Keratinocyte (primary cell): ENCODE measurements at regions not wholly inside any gene's neighbourhood (a gene's known extent, or its start where the extent isn't known, plus 50 kb on each side); places are given as distances from the start of the nearest gene placed in this dataset.

ENCODE experiments used
- DNase-seq: peaks from one replicate; pipeline ENCODE4 v3.0.0-alpha.2; 2011; ENCODE audit warnings: low read depth, missing footprints, low spot score
- FAIRE-seq: peaks from 2 replicates; lab custom pipeline; 2011; peaks lifted over from hg19 to GRCh38; lab: Jason Lieb, UNC
- H2AFZ ChIP-seq: 2 replicates; pipeline ENCODE4 v1.6.0; 2012; ENCODE audit warnings: low read length, control low read depth, inconsistent platforms; ENCODE audit not compliant: control insufficient read depth
- H3K27ac ChIP-seq: 2 replicates; pipeline ENCODE4 v1.5.1; 2011; ENCODE audit warnings: low read length; ENCODE audit not compliant: control insufficient read depth, insufficient read depth
- H3K27me3 ChIP-seq: 3 replicates; pipeline ENCODE4 v1.6.0; 2011; ENCODE audit warnings: low read length; ENCODE audit not compliant: control insufficient read depth, insufficient read depth; ENCODE audit errors: extremely low read depth
- H3K36me3 ChIP-seq, 2 experiments: 2 replicates in 1 of 2; 3 replicates in 1 of 2; pipeline ENCODE4 v1.5.1; 2011; ENCODE audit warnings: low read length in 2 of 2, mild to moderate bottlenecking in 1 of 2; ENCODE audit not compliant: control insufficient read depth in 2 of 2, insufficient read depth in 2 of 2; ENCODE audit errors: extremely low read depth in 1 of 2
- H3K4me1 ChIP-seq: 3 replicates; pipeline ENCODE4 v1.5.1; 2011; ENCODE audit warnings: low read length; ENCODE audit not compliant: control insufficient read depth, insufficient read depth; ENCODE audit errors: extremely low read depth
- H3K4me2 ChIP-seq: 3 replicates; pipeline ENCODE4 v1.6.0; 2011; ENCODE audit warnings: low read depth, low read length; ENCODE audit not compliant: control insufficient read depth, insufficient read depth; ENCODE audit errors: extremely low read depth
- H3K4me3 ChIP-seq, 3 experiments: fragments of 200-600 bp in 1 of 3; sonication (generic) in 1 of 3; 2 replicates in 2 of 3; 3 replicates in 1 of 3; pipeline ENCODE4 v1.5.1; 2011 to 2016; ENCODE audit warnings: low read length in 3 of 3, mild to moderate bottlenecking in 3 of 3, control low read depth in 2 of 3, inconsistent platforms in 1 of 3, low read depth in 1 of 3, mixed read lengths in 1 of 3, mixed run types in 1 of 3, moderate library complexity in 1 of 3; ENCODE audit not compliant: control insufficient read depth in 2 of 3, insufficient read depth in 2 of 3; ENCODE audit errors: extremely low read depth in 1 of 3
- H3K79me2 ChIP-seq: 2 replicates; pipeline ENCODE4 v1.6.0; 2012; ENCODE audit warnings: low read length; ENCODE audit not compliant: control insufficient read depth, insufficient read depth
- H3K9ac ChIP-seq: 3 replicates; pipeline ENCODE4 v1.6.0; 2011; ENCODE audit warnings: low read length; ENCODE audit not compliant: control insufficient read depth, insufficient read depth; ENCODE audit errors: extremely low read depth
- H3K9me1 ChIP-seq: 3 replicates; pipeline ENCODE4 v1.6.0; 2011; ENCODE audit warnings: low read length; ENCODE audit not compliant: control insufficient read depth, insufficient read depth; ENCODE audit errors: extremely low read depth
- H3K9me3 ChIP-seq: 2 replicates; pipeline ENCODE4 v1.5.1; 2012; ENCODE audit warnings: low read depth, low read length; ENCODE audit not compliant: control insufficient read depth
- H4K20me1 ChIP-seq: 3 replicates; pipeline ENCODE4 v1.6.0; 2011; ENCODE audit warnings: low read length; ENCODE audit not compliant: control insufficient read depth, insufficient read depth; ENCODE audit errors: extremely low read depth
- CTCF ChIP-seq, 3 experiments: IDR thresholded peaks in 1 of 3; conservative IDR thresholded peaks in 1 of 3; optimal IDR thresholded peaks in 1 of 3; 2 replicates in 2 of 3; 3 replicates in 1 of 3; pipeline versions ENCODE3 to v1.5.1; 2011; ENCODE audit warnings: low read length in 3 of 3, mild to moderate bottlenecking in 3 of 3, moderate library complexity in 2 of 3, control low read depth in 1 of 3, inconsistent platforms in 1 of 3; ENCODE audit not compliant: insufficient read depth in 2 of 3; ENCODE audit errors: extremely low read depth in 1 of 3
- EZH2 ChIP-seq: IDR thresholded peaks from one replicate; pipeline ENCODE4 v1.6.1; 2012; ENCODE audit warnings: inconsistent platforms, mild to moderate bottlenecking, low read length, moderate library complexity
- dilution Hi-C: fragments of 300-500 bp; cut with MboI; formaldehyde crosslinking; loops from one replicate; pipeline ENCODE4 v1.7.0; 2020; ENCODE audit warnings: low sequenced_read_pairs; ENCODE audit not compliant: extremely low pct_ligation_motif_present

DNA sequence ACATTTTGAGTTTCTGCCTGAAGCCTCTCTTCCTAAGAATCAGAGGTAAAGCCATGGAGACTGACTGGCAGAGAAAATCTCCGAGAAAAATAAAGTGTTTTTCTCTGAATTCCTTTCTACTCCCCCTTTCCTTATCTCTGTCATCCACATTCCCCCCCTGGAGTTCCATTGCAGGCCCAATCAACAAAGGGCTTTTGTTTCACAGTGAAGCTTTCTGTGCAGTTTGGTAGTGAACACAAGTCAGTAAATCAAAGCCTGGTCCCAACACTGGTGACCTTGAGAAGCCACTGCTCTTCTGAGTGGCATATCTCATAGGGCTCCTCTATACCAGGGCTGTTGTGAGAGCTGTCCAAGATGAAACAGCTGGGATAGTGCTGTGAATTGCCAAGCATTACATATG is 228.4 kb downstream of the SEC16B start:
- H3K9ac ChIP-seq, result no peak overlapping the region

GRCh38 chr1:177739780-177740179 is 230.1 kb downstream of the SEC16B start:
- Histone ChIP-seq H3K4me2 (no peak overlapping the region), H3K27ac (no peak overlapping the region), H4K20me1 (no peaks in the 10 kb centered on the region), H3K4me1 (no peaks in the 10 kb centered on the region), H3K9ac (no peak overlapping the region), H3K4me3 (no peak overlapping the region), H3K36me3 (no peaks in the 10 kb centered on the region), H3K9me3 (no peaks in the 10 kb centered on the region), H3K79me2 (no peaks in the 10 kb centered on the region), H2AFZ (no peak overlapping the region), H3K27me3 (no peaks in the 10 kb centered on the region), H3K9me1 (no peaks in the 10 kb centered on the region)
- DNase-seq (no peak), FAIRE-seq (no peak)
- dilution Hi-C loops, result no loop called here
- no peak for TF ChIP-seq CTCF (optimal IDR thresholded peaks at IDR 0.05 in 1 of 3, IDR thresholded peaks at IDR 0.05 in 1 of 3, conservative IDR thresholded peaks at IDR 0.05 in 1 of 3; ENCODE audit: extremely low read depth in 1 of 3, insufficient read depth in 2 of 3, low read length in 3 of 3)
- TF ChIP-seq EZH2, result no peak

More for the DNA sequence above, 228.4 kb downstream of the SEC16B start:
- no peaks in the 10 kb centered on the region for H3K9me3 ChIP-seq
- H3K36me3 ChIP-seq, result no peaks in the 10 kb centered on the region
- no peaks in the 10 kb centered on the region for H3K4me1 ChIP-seq
- H3K79me2 ChIP-seq, result no peaks in the 10 kb centered on the region
- DNase-seq, result no peak
- no peak for TF ChIP-seq EZH2
- TF ChIP-seq CTCF (optimal IDR thresholded peaks at IDR 0.05 in 1 of 3, IDR thresholded peaks at IDR 0.05 in 1 of 3, conservative IDR thresholded peaks at IDR 0.05 in 1 of 3; ENCODE audit: extremely low read depth in 1 of 3, insufficient read depth in 2 of 3, low read length in 3 of 3), result no peak
- no peaks in the 10 kb centered on the region for H3K9me1 ChIP-seq
- H3K27ac ChIP-seq, result no peak overlapping the region
- dilution Hi-C loops, result no loop called here
- H3K4me3 ChIP-seq, result no peak overlapping the region
- no peak overlapping the region for H3K4me2 ChIP-seq
- no peak for FAIRE-seq
- no peaks in the 10 kb centered on the region for H4K20me1 ChIP-seq
- no peak overlapping the region for H2AFZ ChIP-seq
- no peaks in the 10 kb centered on the region for H3K27me3 ChIP-seq
